MCF 10A (cell line): ENCODE measurements at regions not wholly inside any gene's neighbourhood (a gene's known extent, or its start where the extent isn't known, plus 50 kb on each side); places are given as distances from the start of the nearest gene placed in this dataset.

ENCODE experiments used
- BruUV-seq: library from RNA; stranded (reverse); fragments of 400-500 nt; replicated peaks from 2 replicates; lab custom pipeline; 2021; lab: Mats Ljungman, UMichigan
- CTCF ChIA-PET: fragments of 300-600 bp; sonication (Branson Sonifier 250); formaldehyde crosslinking; extraction: SDS; loops from one replicate; lab custom pipeline; 2021; ENCODE audit warnings: antibody characterized with exemption, inconsistent platforms; lab: Yijun Ruan, JAX
- POLR2A ChIA-PET: fragments of 300-600, 350-650 bp; sonication (Branson Sonifier 250); formaldehyde crosslinking; extraction: SDS; loops from one replicate; lab custom pipeline; 2020; ENCODE audit warnings: antibody characterized with exemption, inconsistent platforms; lab: Yijun Ruan, JAX
- DNase-seq: peaks from one replicate; pipeline ENCODE4 v3.0.0-alpha.2; 2018; ENCODE audit not compliant: unreplicated experiment
- H3K27ac Mint-ChIP-seq: one replicate; pipeline ENCODE4 v1.8.0; 2022; ENCODE audit warnings: mild to moderate bottlenecking, low read depth, mixed read lengths; ENCODE audit not compliant: unreplicated experiment
- H3K27me3 Mint-ChIP-seq: one replicate; pipeline ENCODE4 v1.8.0; 2022; ENCODE audit warnings: mixed read lengths; ENCODE audit not compliant: insufficient read depth, unreplicated experiment
- H3K36me3 Mint-ChIP-seq: one replicate; pipeline ENCODE4 v1.8.0; 2022; ENCODE audit warnings: mild to moderate bottlenecking, moderate library complexity, mixed read lengths; ENCODE audit not compliant: insufficient read depth, unreplicated experiment
- H3K4me1 Mint-ChIP-seq: one replicate; pipeline ENCODE4 v1.8.0; 2022; ENCODE audit warnings: mixed read lengths; ENCODE audit not compliant: insufficient read depth, unreplicated experiment
- H3K4me3 Mint-ChIP-seq: one replicate; pipeline ENCODE4 v1.8.0; 2022; ENCODE audit warnings: mild to moderate bottlenecking, moderate library complexity, mixed read lengths; ENCODE audit not compliant: unreplicated experiment
- H3K9me3 Mint-ChIP-seq: one replicate; pipeline ENCODE4 v1.8.0; 2022; ENCODE audit warnings: mixed read lengths; ENCODE audit not compliant: unreplicated experiment
- intact Hi-C: fragments of 100-400 bp; cut with micrococcal nuclease; formaldehyde crosslinking; loops from 2 replicates; pipeline ENCODE4 v1.14.1; 2022
- TF ChIP-seq, protein P1 (sequence below): fragments of 200-600 bp; IDR thresholded peaks from one replicate; pipeline ENCODE4 v1.8.0; 2022; ENCODE audit warnings: antibody characterized with exemption, mild to moderate bottlenecking; ENCODE audit not compliant: unreplicated experiment

GRCh38 chr12:123073962-123074801 is 76.7 kb downstream of the PITPNM2 start:
- intact Hi-C loops, result no loop called here
- POLR2A ChIA-PET, result no interaction called here
- Mint-ChIP-seq H3K27me3 (no peaks in the 10 kb centered on the region), H3K36me3 (no peaks in the 10 kb centered on the region), H3K4me3 (no peak overlapping the region), H3K9me3 (no peaks in the 10 kb centered on the region), H3K4me1 (no peaks in the 10 kb centered on the region), H3K27ac (no peak overlapping the region)
- CTCF ChIA-PET, result interaction anchor here (0.7 to 0.8 kb wide), 2 partner anchors 26 to 165 kb away, joined by 3 read pairs; no protein-coding TSS in a partner anchor
- no TSS peak for BruUV-seq
- DNase-seq, result no peak
- TF ChIP-seq, protein P1, sequence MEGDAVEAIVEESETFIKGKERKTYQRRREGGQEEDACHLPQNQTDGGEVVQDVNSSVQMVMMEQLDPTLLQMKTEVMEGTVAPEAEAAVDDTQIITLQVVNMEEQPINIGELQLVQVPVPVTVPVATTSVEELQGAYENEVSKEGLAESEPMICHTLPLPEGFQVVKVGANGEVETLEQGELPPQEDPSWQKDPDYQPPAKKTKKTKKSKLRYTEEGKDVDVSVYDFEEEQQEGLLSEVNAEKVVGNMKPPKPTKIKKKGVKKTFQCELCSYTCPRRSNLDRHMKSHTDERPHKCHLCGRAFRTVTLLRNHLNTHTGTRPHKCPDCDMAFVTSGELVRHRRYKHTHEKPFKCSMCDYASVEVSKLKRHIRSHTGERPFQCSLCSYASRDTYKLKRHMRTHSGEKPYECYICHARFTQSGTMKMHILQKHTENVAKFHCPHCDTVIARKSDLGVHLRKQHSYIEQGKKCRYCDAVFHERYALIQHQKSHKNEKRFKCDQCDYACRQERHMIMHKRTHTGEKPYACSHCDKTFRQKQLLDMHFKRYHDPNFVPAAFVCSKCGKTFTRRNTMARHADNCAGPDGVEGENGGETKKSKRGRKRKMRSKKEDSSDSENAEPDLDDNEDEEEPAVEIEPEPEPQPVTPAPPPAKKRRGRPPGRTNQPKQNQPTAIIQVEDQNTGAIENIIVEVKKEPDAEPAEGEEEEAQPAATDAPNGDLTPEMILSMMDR, result no peak

DNA sequence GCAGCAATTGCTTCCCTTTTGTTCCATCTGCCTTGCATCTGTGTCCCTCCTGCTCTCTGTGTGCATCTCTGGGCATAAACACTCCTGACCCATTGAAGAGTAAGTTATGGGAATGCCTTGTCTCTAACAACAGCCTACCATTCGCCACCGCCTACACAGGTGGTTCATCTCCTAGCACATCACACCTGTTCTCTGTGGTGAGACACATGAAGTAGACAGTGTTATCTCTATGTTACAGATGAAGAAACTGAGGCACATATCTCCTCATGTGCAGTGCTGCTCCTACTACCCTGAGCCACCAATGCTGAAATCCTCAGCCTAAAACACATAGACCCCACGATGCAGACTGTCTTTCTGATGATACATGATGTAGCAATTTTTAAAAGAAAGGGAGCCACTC is 77.6 kb downstream of the PITPNM2 start:
- Mint-ChIP-seq H3K36me3 (no peaks in the 10 kb centered on the region), H3K4me1 (no peaks in the 10 kb centered on the region), H3K27me3 (no peaks in the 10 kb centered on the region), H3K4me3 (no peak overlapping the region), H3K9me3 (no peaks in the 10 kb centered on the region), H3K27ac (no peak overlapping the region)
- ChIA-PET CTCF (interaction anchor here (0.6 kb wide), 1 partner anchor 61 kb away, joined by 3 read pairs; no protein-coding TSS in a partner anchor), POLR2A (no interaction called here)
- BruUV-seq, result no TSS peak
- no peak for DNase-seq
- intact Hi-C loops, result no loop called here
- TF ChIP-seq, protein P1, result no peak

- Mint-ChIP-seq H3K9me3 (no peaks in the 10 kb centered on the region), H3K36me3 (no peaks in the 10 kb centered on the region), H3K4me3 (no peak overlapping the region), H3K4me1 (no peaks in the 10 kb centered on the region), H3K27me3 (no peaks in the 10 kb centered on the region), H3K27ac (no peak overlapping the region)
- no TSS peak for BruUV-seq
- ChIA-PET POLR2A (no interaction called here), CTCF (interaction anchor here (1.7 kb wide), 1 partner anchor 25 kb away, joined by 4 read pairs; no protein-coding TSS in a partner anchor)
- TF ChIP-seq, protein P1, result no peak
- no peak for DNase-seq
- intact Hi-C loops, result no loop called here
Observed at GRCh38 chr12:123071857-123072256, 79.0 kb downstream of the PITPNM2 start.

GRCh38 chr12:123071099-123071800 is 79.6 kb downstream of the PITPNM2 start:
- TF ChIP-seq, protein P1, result no peak
- intact Hi-C loops, result no loop called here
- CTCF ChIA-PET, result interaction anchor here (0.5 to 1.7 kb wide), 5 partner anchors 24 to 1226 kb away, joined by 3 to 6 read pairs (median 3); no protein-coding TSS in a partner anchor
- H3K4me3 Mint-ChIP-seq, result no peak overlapping the region
- no peaks in the 10 kb centered on the region for H3K27me3 Mint-ChIP-seq
- DNase-seq, result no peak
- no peak overlapping the region for H3K27ac Mint-ChIP-seq
- H3K36me3 Mint-ChIP-seq, result no peaks in the 10 kb centered on the region
- no peaks in the 10 kb centered on the region for H3K9me3 Mint-ChIP-seq
- no TSS peak for BruUV-seq
- no peaks in the 10 kb centered on the region for H3K4me1 Mint-ChIP-seq
- POLR2A ChIA-PET, result no interaction called here
